Astrocyte of the spinal cord (primary cell): ENCODE measurements at regions not wholly inside any gene's neighbourhood (a gene's known extent, or its start where the extent isn't known, plus 50 kb on each side); places are given as distances from the start of the nearest gene placed in this dataset.
A peak's percentile ranks its signal among the peaks of the same experiment; 100 is the strongest.

Experiments used
- DNase-seq: peaks from one replicate; pipeline ENCODE4 v3.0.0; 2011; ENCODE audit warnings: low read depth, low spot score
- H3K4me3 ChIP-seq: 2 replicates; pipeline ENCODE4 v1.5.1; 2011; ENCODE audit warnings: low read depth, mild to moderate bottlenecking, low read length, moderate library complexity
- CTCF ChIP-seq: IDR thresholded peaks from 2 replicates; pipeline ENCODE4 v1.5.1; 2012; ENCODE audit warnings: low read depth, mild to moderate bottlenecking, low read length, inconsistent platforms
- in situ Hi-C: cut with HindIII; loops from 2 replicates; pipeline ENCODE4 v1.10.0; 2017; ENCODE audit warnings: low sequenced_read_pairs

DNA sequence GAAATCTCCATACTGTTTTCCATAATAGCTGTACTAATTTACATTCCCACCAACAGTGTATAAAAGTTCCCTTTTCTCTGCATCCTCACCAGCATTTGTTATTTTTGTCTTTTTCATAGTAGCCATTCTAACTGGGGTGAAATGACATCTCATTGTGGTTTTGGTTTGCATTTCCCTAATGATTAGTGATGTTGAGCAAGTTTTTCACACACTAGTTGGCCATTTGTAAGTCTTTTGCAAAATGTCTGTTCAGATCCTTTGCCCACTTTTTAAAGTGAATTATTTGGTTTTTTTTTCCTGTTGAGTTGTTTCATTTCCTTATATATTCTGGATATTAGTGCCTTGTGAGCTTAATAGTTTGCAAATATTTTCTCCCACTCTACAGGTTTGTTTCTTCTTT, 101.0 kb upstream of the NFE2L3 start:
- no peak for TF ChIP-seq CTCF
- in situ Hi-C loops: no loop called here
- no peak for DNase-seq
- H3K4me3 ChIP-seq: no peak overlapping the region

DNA sequence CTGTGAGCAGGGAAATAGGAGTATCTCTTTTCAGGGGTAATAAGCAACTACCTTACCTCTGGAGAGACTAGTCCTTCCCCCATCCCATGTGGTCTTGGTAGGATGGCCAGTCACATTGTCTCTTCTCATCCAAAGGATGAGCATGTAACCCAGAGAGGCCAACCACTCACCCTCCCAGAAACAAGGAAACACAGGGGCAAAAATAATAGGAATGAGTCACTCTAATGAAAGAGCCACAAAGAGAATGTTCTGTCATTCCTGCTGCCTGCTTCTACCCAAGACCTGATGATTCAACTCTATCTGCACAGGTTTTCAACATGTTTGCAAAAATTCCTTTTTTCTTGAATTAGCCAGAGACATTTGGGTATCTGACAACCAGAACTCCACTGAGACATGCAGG, 99.3 kb upstream of the NFE2L3 start:
- no peak for TF ChIP-seq CTCF
- no peak for DNase-seq
- no peak overlapping the region for H3K4me3 ChIP-seq
- in situ Hi-C loops: no loop called here

DNA sequence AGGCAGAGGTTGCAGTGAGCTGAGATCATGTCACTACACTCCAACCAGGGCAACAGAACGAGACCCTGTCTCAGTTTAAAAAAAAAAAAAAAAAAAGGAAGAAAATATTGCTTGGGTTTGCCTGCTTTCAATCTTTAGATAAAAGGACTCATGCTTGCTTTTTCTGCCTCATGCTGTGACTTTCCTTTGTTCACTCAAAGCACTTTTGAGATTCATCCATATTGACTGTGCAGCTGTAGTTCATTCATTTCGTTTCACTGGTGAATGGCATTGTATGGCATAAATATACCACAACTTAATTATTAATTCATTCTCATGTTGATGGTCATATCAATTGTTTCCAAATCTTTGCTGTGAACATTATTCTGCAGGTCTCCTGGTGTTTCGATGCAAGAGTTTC, 97.6 kb upstream of the NFE2L3 start:
- no peak overlapping the region for H3K4me3 ChIP-seq
- no peak for TF ChIP-seq CTCF
- DNase-seq: no peak
- in situ Hi-C loops: no loop called here

DNA sequence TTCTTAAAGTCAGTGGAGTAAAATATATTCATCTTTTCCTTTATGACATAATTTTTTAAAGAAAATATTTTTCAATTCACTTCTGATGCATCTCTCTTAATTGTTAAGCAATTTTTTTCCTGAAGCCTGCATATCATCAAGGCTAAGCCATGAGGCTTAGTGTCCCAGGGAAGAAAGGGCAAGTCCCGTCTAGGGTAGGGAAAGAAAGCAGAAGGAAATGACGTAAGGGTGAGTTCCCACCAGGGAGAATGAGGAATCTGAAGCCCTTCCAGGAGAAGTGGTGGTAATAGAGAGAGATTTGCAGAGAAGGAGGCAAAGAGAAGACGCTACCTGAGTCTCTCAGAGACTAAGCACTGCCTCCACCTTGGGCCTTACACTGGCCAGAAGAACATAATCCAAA, 96.8 kb upstream of the NFE2L3 start:
- H3K4me3 ChIP-seq: no peak overlapping the region
- no peak for DNase-seq
- in situ Hi-C loops: no loop called here
- TF ChIP-seq CTCF: no peak

DNA sequence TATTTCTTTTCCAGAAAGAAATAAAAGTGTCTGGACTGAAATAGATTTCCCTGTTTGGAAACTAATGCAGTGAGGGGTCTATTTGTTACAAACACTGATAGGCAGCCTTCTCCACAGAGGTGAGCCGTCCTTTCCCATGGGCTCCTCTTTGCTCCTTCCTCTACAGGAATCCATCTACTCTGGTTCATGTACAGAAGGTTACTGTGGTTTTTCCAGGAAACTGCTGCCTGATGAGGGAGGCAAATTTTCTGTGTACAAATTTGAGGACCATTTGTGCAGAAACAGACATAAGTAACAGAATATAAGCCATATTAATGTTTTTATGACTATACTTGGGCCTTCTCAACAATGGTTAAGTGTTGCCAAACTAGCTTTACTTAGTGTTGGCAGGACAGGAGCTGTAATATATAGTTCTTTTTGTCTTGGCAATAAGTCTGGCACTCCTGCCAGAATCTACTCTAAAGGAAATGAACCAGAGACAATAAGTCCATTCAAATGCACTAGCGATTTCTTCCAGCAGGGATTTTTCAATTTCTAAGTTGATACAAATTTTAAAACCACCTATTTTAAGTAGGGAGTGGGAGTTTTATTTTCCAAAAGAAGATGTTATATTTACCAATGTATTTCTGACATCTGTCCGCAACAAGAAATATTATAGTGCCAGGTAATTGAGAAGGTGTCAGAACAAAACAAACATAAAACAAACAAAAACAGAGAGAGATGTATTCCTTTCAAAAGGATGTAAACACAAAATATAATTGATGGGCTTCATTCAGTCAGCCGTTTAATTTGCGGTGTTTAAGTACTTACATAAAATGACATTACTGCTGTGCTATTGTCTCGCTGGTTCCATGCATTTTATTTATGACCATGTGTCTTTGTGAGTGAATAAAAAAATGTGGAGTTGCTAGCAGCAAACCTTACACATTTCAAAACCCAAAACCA, 91.0 kb upstream of the NFE2L3 start:
- no peak overlapping the region for H3K4me3 ChIP-seq
- DNase-seq: no peak
- in situ Hi-C loops: no loop called here
- no peak for TF ChIP-seq CTCF

DNA sequence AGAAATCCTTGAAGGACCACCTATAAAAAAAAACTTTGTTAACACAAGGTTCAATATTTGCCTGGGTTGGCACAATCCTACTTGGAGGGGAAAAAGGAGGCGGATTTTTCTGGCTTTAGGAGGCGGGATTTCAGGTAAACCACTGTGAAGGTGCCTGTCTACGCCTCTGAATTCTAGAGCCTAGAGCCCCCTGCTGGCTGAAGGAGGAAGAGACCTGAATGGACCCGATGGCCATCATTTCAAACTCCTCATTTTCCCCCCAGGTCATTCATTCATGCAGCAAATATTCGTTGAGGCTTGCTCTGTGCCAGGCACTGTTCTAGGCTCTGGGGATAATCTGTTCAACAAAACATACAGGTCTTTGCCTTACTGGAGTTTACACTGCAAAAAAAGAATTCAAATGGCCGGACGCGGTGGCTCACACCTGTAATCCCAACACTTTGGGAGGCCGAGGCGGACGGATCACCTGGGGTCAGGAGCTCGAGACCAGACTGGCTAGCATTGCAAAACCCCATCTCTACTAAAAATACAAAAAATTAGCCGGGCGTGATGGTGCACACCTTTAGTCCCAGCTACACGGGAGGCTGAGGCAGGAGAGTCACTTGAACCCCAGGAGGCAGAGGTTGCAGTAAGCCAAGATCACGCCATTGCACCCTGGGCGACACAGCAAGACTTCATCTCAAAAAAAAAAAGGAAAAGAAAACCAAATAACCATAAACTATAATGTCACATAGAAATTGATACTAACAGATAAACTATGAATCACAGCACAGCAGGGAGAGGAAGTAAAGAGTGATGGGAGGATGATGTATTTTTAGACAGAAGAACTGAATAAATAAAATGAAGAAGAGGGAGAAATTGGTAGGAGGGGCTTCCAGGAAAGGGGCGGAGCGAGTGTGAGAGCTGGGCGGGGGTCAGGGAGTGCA, 90.1 kb upstream of the NFE2L3 start:
- DNase-seq: peak; percentile 23
- TF ChIP-seq CTCF: peak; percentile 88
- in situ Hi-C loops: no loop called here
- no peak overlapping the region for H3K4me3 ChIP-seq
